IMR-90 (cell line): ENCODE measurements at regions not wholly inside any gene's neighbourhood (a gene's known extent, or its start where the extent isn't known, plus 50 kb on each side); places are given as distances from the start of the nearest gene placed in this dataset.

ENCODE experiments used
- POLR2A ChIP-seq: IDR thresholded peaks from 2 replicates; pipeline ENCODE4 v1.6.1; 2012; ENCODE audit warnings: mild to moderate bottlenecking, low read depth, low read length
- USF2 ChIP-seq: fragments of 150-350 bp; IDR thresholded peaks from 2 replicates; pipeline ENCODE4 v1.6.1; 2017; ENCODE audit warnings: mild to moderate bottlenecking, antibody characterized with exemption, low read length, low read depth
- TF ChIP-seq, protein P1 (sequence below): conservative IDR thresholded peaks from 2 replicates; pipeline ENCODE4 v1.5.1; 2012; ENCODE audit warnings: mild to moderate bottlenecking, low read depth, low read length, improper control_type of control experiment

DNA sequence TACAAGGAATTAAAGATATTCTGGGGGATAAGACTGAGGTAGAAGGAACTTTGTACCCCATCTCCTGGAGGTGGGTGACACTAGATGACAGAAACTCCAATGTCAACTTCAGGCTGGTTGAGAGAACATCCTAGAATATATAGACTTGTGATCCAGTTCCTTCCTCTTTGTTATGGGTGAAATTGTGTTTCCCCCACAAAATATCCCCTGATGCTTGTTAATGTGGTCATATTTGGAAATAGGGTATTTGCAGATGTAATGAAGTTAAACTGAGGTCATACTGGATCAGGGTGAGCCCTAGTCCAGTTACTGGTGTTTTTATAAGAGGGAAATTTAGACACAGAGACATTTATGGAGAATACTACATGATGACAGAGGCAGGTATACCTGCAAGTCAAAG is 114.0 kb upstream of the NAMPT start:
- TF ChIP-seq POLR2A = no peak
- TF ChIP-seq USF2 = no peak
- TF ChIP-seq, protein P1, sequence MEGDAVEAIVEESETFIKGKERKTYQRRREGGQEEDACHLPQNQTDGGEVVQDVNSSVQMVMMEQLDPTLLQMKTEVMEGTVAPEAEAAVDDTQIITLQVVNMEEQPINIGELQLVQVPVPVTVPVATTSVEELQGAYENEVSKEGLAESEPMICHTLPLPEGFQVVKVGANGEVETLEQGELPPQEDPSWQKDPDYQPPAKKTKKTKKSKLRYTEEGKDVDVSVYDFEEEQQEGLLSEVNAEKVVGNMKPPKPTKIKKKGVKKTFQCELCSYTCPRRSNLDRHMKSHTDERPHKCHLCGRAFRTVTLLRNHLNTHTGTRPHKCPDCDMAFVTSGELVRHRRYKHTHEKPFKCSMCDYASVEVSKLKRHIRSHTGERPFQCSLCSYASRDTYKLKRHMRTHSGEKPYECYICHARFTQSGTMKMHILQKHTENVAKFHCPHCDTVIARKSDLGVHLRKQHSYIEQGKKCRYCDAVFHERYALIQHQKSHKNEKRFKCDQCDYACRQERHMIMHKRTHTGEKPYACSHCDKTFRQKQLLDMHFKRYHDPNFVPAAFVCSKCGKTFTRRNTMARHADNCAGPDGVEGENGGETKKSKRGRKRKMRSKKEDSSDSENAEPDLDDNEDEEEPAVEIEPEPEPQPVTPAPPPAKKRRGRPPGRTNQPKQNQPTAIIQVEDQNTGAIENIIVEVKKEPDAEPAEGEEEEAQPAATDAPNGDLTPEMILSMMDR = no peak
